ENCODE measurements at regions not wholly inside any gene's neighbourhood (a gene's known extent, or its start where the extent isn't known, plus 50 kb on each side); places are given as distances from the start of the nearest gene placed in this dataset.

DNA sequence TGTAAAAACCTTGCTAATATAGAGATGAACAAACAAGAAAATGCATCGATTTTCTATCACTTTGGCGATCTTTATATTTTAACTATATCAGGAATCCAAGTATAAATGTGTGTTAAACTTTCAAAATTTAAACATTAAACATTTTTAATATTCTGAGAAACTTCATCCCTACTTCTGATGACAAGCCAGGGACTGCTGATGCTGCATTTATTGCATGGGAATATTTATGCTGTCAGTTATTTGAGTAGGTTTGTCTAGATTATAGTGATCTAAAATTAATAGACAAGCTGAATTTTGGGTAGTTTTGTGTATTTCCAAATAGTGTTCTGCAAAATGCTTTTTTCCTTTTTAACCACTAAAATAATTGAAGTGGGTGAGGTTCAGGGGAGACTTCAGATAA lies 175.3 kb downstream of the LEPR start:
- H3K4me1 ChIP-seq (ENCODE audit: insufficient read depth) = no peaks in the 10 kb centered on the region; the same call in 1 of the 2 replicates
- DNase-seq (ENCODE audit: low spot score) (no peak), ATAC-seq (no peak)
- no peaks in the 10 kb centered on the region for H3K27me3 ChIP-seq (ENCODE audit: insufficient read depth)
- H3K79me2 ChIP-seq (replicated peaks; ENCODE audit: insufficient read depth) = no peaks in the 10 kb centered on the region
- no peaks in the 10 kb centered on the region for H3K36me3 ChIP-seq (ENCODE audit: insufficient read depth)
- no peaks in the 10 kb centered on the region for H3K9me2 ChIP-seq (ENCODE audit: insufficient read depth)
- Mint-ChIP-seq H3K27me3 (ENCODE audit: insufficient read depth, low read depth, poor library complexity) (no peaks in the 10 kb centered on the region), H3K36me3 (ENCODE audit: low read depth) (no peaks in the 10 kb centered on the region), H3K4me1 (0 out of 3 replicates have a peak, but pooled peaks cover 5% of the 10 kb centered on the region), H3K4me3 (no peak overlapping the region), H3K9me3 (no peaks in the 10 kb centered on the region), H3K27ac (no peak overlapping the region)
- H3K4me2 ChIP-seq = no peak overlapping the region
- TF ChIP-seq, protein P1, sequence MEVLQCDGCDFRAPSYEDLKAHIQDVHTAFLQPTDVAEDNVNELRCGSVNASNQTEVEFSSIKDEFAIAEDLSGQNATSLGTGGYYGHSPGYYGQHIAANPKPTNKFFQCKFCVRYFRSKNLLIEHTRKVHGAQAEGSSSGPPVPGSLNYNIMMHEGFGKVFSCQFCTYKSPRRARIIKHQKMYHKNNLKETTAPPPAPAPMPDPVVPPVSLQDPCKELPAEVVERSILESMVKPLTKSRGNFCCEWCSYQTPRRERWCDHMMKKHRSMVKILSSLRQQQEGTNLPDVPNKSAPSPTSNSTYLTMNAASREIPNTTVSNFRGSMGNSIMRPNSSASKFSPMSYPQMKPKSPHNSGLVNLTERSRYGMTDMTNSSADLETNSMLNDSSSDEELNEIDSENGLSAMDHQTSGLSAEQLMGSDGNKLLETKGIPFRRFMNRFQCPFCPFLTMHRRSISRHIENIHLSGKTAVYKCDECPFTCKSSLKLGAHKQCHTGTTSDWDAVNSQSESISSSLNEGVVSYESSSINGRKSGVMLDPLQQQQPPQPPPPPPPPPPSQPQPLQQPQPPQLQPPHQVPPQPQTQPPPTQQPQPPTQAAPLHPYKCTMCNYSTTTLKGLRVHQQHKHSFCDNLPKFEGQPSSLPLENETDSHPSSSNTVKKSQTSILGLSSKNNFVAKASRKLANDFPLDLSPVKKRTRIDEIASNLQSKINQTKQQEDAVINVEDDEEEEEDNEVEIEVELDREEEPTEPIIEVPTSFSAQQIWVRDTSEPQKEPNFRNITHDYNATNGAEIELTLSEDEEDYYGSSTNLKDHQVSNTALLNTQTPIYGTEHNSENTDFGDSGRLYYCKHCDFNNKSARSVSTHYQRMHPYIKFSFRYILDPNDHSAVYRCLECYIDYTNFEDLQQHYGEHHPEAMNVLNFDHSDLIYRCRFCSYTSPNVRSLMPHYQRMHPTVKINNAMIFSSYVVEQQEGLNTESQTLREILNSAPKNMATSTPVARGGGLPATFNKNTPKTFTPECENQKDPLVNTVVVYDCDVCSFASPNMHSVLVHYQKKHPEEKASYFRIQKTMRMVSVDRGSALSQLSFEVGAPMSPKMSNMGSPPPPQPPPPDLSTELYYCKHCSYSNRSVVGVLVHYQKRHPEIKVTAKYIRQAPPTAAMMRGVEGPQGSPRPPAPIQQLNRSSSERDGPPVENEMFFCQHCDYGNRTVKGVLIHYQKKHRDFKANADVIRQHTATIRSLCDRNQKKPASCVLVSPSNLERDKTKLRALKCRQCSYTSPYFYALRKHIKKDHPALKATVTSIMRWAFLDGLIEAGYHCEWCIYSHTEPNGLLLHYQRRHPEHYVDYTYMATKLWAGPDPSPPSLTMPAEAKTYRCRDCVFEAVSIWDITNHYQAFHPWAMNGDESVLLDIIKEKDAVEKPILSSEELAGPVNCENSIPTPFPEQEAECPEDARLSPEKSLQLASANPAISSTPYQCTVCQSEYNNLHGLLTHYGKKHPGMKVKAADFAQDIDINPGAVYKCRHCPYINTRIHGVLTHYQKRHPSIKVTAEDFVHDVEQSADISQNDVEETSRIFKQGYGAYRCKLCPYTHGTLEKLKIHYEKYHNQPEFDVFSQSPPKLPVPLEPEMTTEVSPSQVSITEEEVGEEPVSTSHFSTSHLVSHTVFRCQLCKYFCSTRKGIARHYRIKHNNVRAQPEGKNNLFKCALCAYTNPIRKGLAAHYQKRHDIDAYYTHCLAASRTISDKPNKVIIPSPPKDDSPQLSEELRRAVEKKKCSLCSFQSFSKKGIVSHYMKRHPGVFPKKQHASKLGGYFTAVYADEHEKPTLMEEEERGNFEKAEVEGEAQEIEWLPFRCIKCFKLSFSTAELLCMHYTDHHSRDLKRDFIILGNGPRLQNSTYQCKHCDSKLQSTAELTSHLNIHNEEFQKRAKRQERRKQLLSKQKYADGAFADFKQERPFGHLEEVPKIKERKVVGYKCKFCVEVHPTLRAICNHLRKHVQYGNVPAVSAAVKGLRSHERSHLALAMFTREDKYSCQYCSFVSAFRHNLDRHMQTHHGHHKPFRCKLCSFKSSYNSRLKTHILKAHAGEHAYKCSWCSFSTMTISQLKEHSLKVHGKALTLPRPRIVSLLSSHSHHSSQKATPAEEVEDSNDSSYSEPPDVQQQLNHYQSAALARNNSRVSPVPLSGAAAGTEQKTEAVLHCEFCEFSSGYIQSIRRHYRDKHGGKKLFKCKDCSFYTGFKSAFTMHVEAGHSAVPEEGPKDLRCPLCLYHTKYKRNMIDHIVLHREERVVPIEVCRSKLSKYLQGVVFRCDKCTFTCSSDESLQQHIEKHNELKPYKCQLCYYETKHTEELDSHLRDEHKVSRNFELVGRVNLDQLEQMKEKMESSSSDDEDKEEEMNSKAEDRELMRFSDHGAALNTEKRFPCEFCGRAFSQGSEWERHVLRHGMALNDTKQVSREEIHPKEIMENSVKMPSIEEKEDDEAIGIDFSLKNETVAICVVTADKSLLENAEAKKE (CRISPR knock-in tag; IDR thresholded peaks at IDR 0.05) = no peak
- no peak for TF ChIP-seq STAT1 (IDR thresholded peaks at IDR 0.05; ENCODE audit: unreplicated experiment)
- TF ChIP-seq EZH2phosphoT487 (IDR thresholded peaks at IDR 0.05; ENCODE audit: unreplicated experiment) = no peak
- no peak for TF ChIP-seq CREB1 (CRISPR knock-in tag; IDR thresholded peaks at IDR 0.05; ENCODE audit: low read depth)
- TF ChIP-seq ZNF114 (CRISPR knock-in tag; IDR thresholded peaks at IDR 0.05) = no peak
- TF ChIP-seq, protein P2, sequence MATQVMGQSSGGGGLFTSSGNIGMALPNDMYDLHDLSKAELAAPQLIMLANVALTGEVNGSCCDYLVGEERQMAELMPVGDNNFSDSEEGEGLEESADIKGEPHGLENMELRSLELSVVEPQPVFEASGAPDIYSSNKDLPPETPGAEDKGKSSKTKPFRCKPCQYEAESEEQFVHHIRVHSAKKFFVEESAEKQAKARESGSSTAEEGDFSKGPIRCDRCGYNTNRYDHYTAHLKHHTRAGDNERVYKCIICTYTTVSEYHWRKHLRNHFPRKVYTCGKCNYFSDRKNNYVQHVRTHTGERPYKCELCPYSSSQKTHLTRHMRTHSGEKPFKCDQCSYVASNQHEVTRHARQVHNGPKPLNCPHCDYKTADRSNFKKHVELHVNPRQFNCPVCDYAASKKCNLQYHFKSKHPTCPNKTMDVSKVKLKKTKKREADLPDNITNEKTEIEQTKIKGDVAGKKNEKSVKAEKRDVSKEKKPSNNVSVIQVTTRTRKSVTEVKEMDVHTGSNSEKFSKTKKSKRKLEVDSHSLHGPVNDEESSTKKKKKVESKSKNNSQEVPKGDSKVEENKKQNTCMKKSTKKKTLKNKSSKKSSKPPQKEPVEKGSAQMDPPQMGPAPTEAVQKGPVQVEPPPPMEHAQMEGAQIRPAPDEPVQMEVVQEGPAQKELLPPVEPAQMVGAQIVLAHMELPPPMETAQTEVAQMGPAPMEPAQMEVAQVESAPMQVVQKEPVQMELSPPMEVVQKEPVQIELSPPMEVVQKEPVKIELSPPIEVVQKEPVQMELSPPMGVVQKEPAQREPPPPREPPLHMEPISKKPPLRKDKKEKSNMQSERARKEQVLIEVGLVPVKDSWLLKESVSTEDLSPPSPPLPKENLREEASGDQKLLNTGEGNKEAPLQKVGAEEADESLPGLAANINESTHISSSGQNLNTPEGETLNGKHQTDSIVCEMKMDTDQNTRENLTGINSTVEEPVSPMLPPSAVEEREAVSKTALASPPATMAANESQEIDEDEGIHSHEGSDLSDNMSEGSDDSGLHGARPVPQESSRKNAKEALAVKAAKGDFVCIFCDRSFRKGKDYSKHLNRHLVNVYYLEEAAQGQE (IDR thresholded peaks at IDR 0.05; ENCODE audit: unreplicated experiment) = no peak
- TF ChIP-seq EZH2 (IDR thresholded peaks at IDR 0.05; ENCODE audit: low read depth, unreplicated experiment) = no peak
- TF ChIP-seq NANOG (IDR thresholded peaks at IDR 0.05; ENCODE audit: borderline replicate concordance) = no peak
- no peak for TF ChIP-seq POLR2AphosphoS5 (IDR thresholded peaks at IDR 0.05; ENCODE audit: low read depth)
- TF ChIP-seq JUNB (IDR thresholded peaks at IDR 0.05; ENCODE audit: unreplicated experiment) = no peak
- TF ChIP-seq, protein P3, sequence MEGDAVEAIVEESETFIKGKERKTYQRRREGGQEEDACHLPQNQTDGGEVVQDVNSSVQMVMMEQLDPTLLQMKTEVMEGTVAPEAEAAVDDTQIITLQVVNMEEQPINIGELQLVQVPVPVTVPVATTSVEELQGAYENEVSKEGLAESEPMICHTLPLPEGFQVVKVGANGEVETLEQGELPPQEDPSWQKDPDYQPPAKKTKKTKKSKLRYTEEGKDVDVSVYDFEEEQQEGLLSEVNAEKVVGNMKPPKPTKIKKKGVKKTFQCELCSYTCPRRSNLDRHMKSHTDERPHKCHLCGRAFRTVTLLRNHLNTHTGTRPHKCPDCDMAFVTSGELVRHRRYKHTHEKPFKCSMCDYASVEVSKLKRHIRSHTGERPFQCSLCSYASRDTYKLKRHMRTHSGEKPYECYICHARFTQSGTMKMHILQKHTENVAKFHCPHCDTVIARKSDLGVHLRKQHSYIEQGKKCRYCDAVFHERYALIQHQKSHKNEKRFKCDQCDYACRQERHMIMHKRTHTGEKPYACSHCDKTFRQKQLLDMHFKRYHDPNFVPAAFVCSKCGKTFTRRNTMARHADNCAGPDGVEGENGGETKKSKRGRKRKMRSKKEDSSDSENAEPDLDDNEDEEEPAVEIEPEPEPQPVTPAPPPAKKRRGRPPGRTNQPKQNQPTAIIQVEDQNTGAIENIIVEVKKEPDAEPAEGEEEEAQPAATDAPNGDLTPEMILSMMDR (conservative IDR thresholded peaks at IDR 0.05; ENCODE audit: low read depth in 2 of 2) = no peak
- no peak overlapping the region for H3K27ac ChIP-seq (ENCODE audit: low read depth)
- H2AFZ ChIP-seq = no peak overlapping the region
- H4K20me1 ChIP-seq (replicated peaks; ENCODE audit: insufficient read depth) = no peaks in the 10 kb centered on the region
- no peak overlapping the region for H3K4me3 ChIP-seq
- H3F3A ChIP-seq (replicated peaks; ENCODE audit: low read depth) = no peaks in the 10 kb centered on the region
